SK-N-SH (cell line): ENCODE measurements at regions not wholly inside any gene's neighbourhood (a gene's known extent, or its start where the extent isn't known, plus 50 kb on each side); places are given as distances from the start of the nearest gene placed in this dataset.

Source experiments
- CTCF ChIP-seq: fragments of 200-600 bp; sonication (generic); IDR thresholded peaks from 2 replicates; pipeline ENCODE4 v1.6.1; 2017; ENCODE audit warnings: antibody characterized with exemption, mild to moderate bottlenecking, moderate library complexity
- EP300 ChIP-seq, 2 experiments: IDR thresholded peaks; 2 replicates each; pipeline versions ENCODE4 v1.4.0 to v1.6.1; 2012; ENCODE audit warnings: borderline replicate concordance in 1 of 2, low read depth in 1 of 2, low read length in 1 of 2
- RAD21 ChIP-seq: IDR thresholded peaks from 2 replicates; pipeline ENCODE4 v1.6.1; 2012; ENCODE audit warnings: mild to moderate bottlenecking, low read length
- SMC3 ChIP-seq: IDR thresholded peaks from 2 replicates; pipeline ENCODE4 v1.6.1; 2012; ENCODE audit warnings: low read depth, low read length, improper control_type of control experiment
- TEAD4 ChIP-seq: IDR thresholded peaks from 2 replicates; pipeline ENCODE4 v1.4.0; 2012; ENCODE audit warnings: mild to moderate bottlenecking, borderline replicate concordance; ENCODE audit not compliant: insufficient read depth

- TF ChIP-seq EP300 (IDR thresholded peaks at IDR 0.05; ENCODE audit: borderline replicate concordance in 1 of 2, low read depth in 1 of 2, low read length in 1 of 2) (no peak), TEAD4 (no peak), SMC3 (no peak), CTCF (no peak), RAD21 (no peak)
Observed at GRCh38 chr13:40318366-40318765, 348.1 kb downstream of the FOXO1 start.
